ENCODE measurements at regions not wholly inside any gene's neighbourhood (a gene's known extent, or its start where the extent isn't known, plus 50 kb on each side); places are given as distances from the start of the nearest gene placed in this dataset.
A peak's percentile ranks its signal among the peaks of the same experiment; 100 is the strongest.

DNA sequence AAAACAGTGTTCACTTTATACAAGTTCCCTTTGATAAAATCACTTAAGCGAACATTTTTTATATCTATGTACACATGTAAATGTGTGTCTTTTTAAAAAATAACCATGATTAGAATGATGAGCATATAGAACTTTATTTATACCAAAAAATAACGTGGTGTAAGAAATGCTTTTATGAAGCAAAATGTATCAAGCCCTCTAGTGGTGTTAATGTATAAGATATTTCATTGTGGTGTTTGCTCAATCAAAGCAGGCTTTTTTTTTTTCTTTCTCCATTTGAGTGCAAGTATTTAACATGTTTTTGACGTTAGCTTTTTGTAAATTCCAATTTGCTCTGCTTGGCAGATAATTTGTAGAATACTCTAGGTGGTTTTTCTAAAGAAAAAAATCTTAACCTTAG, 2092.4 kb upstream of the TENM3 start:
- H3K36me3 ChIP-seq (ENCODE audit: control insufficient read depth, insufficient read depth, low read length) = no peaks in the 10 kb centered on the region
- ChIA-PET CTCF (no interaction called here), POLR2A (ENCODE audit: unreplicated experiment) (no interaction called here)
- no peak overlapping the region for H3K27ac ChIP-seq (ENCODE audit: insufficient read depth, low read length)
- no peak overlapping the region for H3K56ac ChIP-seq (ENCODE audit: extremely low read depth, insufficient read depth, low read length)
- H3K4ac ChIP-seq (ENCODE audit: low read depth, low read length) = no peak overlapping the region
- no peak overlapping the region for H3K14ac ChIP-seq (replicated peaks; ENCODE audit: low read depth, low read length)
- H4K91ac ChIP-seq (ENCODE audit: insufficient read depth, low read depth, low read length) = no peak overlapping the region
- H4K5ac ChIP-seq (ENCODE audit: low read depth, low read length) = no peak overlapping the region
- H2AFZ ChIP-seq (replicated peaks; ENCODE audit: low read length, poor library complexity) = no peak overlapping the region
- DNase-seq = peak; percentile 12
- no peak for ATAC-seq (ENCODE audit: low read depth)
- no peak overlapping the region for H3K4me2 ChIP-seq (ENCODE audit: low read depth, low read length)
- no peak overlapping the region for H2BK5ac ChIP-seq (ENCODE audit: low read depth, low read length, poor library complexity, severe bottlenecking)
- no peaks in the 10 kb centered on the region for H3K4me1 ChIP-seq (ENCODE audit: control insufficient read depth, insufficient read depth, low read length)
- no TSS peak for BruUV-seq (replicated peaks)
- H2BK20ac ChIP-seq (ENCODE audit: low read depth, low read length) = no peak overlapping the region
- H4K8ac ChIP-seq (ENCODE audit: low read depth in 2 of 2, low read length in 2 of 2) = no peak overlapping the region
- no peak for TF ChIP-seq RCOR1 (IDR thresholded peaks at IDR 0.05; ENCODE audit: insufficient replicate concordance, low read length)
- TF ChIP-seq CHD1 (IDR thresholded peaks at IDR 0.05; ENCODE audit: low read depth, low read length) = no peak
- no peak for TF ChIP-seq SMC3 (IDR thresholded peaks at IDR 0.05; ENCODE audit: low read depth, low read length)
- no peak for TF ChIP-seq MAFK (IDR thresholded peaks at IDR 0.05; ENCODE audit: low read depth, low read length)
- no peak for TF ChIP-seq MXI1 (IDR thresholded peaks at IDR 0.05; ENCODE audit: borderline replicate concordance, low read depth, low read length)
- TF ChIP-seq, protein P1, sequence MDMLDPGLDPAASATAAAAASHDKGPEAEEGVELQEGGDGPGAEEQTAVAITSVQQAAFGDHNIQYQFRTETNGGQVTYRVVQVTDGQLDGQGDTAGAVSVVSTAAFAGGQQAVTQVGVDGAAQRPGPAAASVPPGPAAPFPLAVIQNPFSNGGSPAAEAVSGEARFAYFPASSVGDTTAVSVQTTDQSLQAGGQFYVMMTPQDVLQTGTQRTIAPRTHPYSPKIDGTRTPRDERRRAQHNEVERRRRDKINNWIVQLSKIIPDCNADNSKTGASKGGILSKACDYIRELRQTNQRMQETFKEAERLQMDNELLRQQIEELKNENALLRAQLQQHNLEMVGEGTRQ (IDR thresholded peaks at IDR 0.05; ENCODE audit: low read depth, low read length) = no peak
- TF ChIP-seq BHLHE40 (IDR thresholded peaks at IDR 0.05; ENCODE audit: low read depth, low read length) = no peak
- TF ChIP-seq NFE2L2 (IDR thresholded peaks at IDR 0.05; ENCODE audit: low read depth, low read length) = no peak
- TF ChIP-seq, protein P2, sequence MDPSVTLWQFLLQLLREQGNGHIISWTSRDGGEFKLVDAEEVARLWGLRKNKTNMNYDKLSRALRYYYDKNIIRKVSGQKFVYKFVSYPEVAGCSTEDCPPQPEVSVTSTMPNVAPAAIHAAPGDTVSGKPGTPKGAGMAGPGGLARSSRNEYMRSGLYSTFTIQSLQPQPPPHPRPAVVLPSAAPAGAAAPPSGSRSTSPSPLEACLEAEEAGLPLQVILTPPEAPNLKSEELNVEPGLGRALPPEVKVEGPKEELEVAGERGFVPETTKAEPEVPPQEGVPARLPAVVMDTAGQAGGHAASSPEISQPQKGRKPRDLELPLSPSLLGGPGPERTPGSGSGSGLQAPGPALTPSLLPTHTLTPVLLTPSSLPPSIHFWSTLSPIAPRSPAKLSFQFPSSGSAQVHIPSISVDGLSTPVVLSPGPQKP (IDR thresholded peaks at IDR 0.05; ENCODE audit: borderline replicate concordance, low read depth, low read length) = no peak
- TF ChIP-seq RAD21 (IDR thresholded peaks at IDR 0.05; ENCODE audit: low read length) = peak; percentile 22; the same call in 1 of the 2 replicates
- TF ChIP-seq RFX5 (IDR thresholded peaks at IDR 0.05; ENCODE audit: low read depth, low read length) = no peak
- TF ChIP-seq CEBPB (IDR thresholded peaks at IDR 0.05; ENCODE audit: low read depth, low read length) = 0 out of 2 replicates have a peak, but pooled peaks have one; percentile 29
- TF ChIP-seq FOS (IDR thresholded peaks at IDR 0.05; ENCODE audit: low read depth, low read length) = no peak
- no peak for TF ChIP-seq MAZ (IDR thresholded peaks at IDR 0.05; ENCODE audit: borderline replicate concordance, low read depth, low read length)
- TF ChIP-seq, protein P3, sequence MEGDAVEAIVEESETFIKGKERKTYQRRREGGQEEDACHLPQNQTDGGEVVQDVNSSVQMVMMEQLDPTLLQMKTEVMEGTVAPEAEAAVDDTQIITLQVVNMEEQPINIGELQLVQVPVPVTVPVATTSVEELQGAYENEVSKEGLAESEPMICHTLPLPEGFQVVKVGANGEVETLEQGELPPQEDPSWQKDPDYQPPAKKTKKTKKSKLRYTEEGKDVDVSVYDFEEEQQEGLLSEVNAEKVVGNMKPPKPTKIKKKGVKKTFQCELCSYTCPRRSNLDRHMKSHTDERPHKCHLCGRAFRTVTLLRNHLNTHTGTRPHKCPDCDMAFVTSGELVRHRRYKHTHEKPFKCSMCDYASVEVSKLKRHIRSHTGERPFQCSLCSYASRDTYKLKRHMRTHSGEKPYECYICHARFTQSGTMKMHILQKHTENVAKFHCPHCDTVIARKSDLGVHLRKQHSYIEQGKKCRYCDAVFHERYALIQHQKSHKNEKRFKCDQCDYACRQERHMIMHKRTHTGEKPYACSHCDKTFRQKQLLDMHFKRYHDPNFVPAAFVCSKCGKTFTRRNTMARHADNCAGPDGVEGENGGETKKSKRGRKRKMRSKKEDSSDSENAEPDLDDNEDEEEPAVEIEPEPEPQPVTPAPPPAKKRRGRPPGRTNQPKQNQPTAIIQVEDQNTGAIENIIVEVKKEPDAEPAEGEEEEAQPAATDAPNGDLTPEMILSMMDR (conservative IDR thresholded peaks at IDR 0.05; ENCODE audit: low read depth, low read length) = peak; percentile 39
- no peak for TF ChIP-seq POLR2A (IDR thresholded peaks at IDR 0.05; ENCODE audit: low read depth, low read length)
- no peaks in the 10 kb centered on the region for H4K20me1 ChIP-seq (ENCODE audit: insufficient read depth, low read length)
- no peaks in the 10 kb centered on the region for H3K79me1 ChIP-seq (ENCODE audit: low read depth in 1 of 2, low read length in 2 of 2)
- no peak overlapping the region for H2AK5ac ChIP-seq (ENCODE audit: low read depth, low read length)
- no peak overlapping the region for H2AK9ac ChIP-seq (replicated peaks; ENCODE audit: low read depth, low read length, poor library complexity)
- H3K9ac ChIP-seq (ENCODE audit: low read depth, low read length) = no peak overlapping the region
- no peaks in the 10 kb centered on the region for H3K9me1 ChIP-seq (ENCODE audit: insufficient read depth, low read length)
- H3K18ac ChIP-seq (ENCODE audit: low read depth, low read length) = no peak overlapping the region
- intact Hi-C loops (cut with micrococcal nuclease) (no loop called here), dilution Hi-C loops (cut with HindIII; ENCODE audit: low sequenced_read_pairs, unreplicated experiment) (no loop called here), in situ Hi-C loops (cut with MboI; ENCODE audit: low sequenced_read_pairs) (no loop called here)
- H2BK15ac ChIP-seq (ENCODE audit: low read depth, low read length) = no peak overlapping the region
- H3K9me3 ChIP-seq (ENCODE audit: control insufficient read depth, insufficient read depth, low read length) = no peaks in the 10 kb centered on the region
- H2BK120ac ChIP-seq (ENCODE audit: low read depth, low read length) = no peak overlapping the region
- no peaks in the 10 kb centered on the region for H3K27me3 ChIP-seq (ENCODE audit: control insufficient read depth, insufficient read depth, low read length)
- no CpG with 5 or more reads among the region's 3 CpGs for WGBS, 2 experiments (ENCODE audit: extremely low coverage in 2 of 2, insufficient read length in 1 of 2)
- no peak overlapping the region for H3K23ac ChIP-seq (ENCODE audit: low read depth, low read length)
- H3K4me3 ChIP-seq (ENCODE audit: insufficient read depth, low read depth, low read length) = no peak overlapping the region

Data from IMR-90 (cell line).